ENCODE measurements at regions not wholly inside any gene's neighbourhood (a gene's known extent, or its start where the extent isn't known, plus 50 kb on each side); places are given as distances from the start of the nearest gene placed in this dataset.

GRCh38 chr2:129723277-129724020 is 256.0 kb upstream of the RAB6C start:
- H3K36me3 Mint-ChIP-seq = no peaks in the 10 kb centered on the region
- ChIA-PET CTCF (interaction anchor here (1.1 kb wide), 1 partner anchor 15 kb away, joined by 4 read pairs; no protein-coding TSS in a partner anchor), POLR2A (no interaction called here)
- no peaks in the 10 kb centered on the region for H3K27me3 Mint-ChIP-seq (ENCODE audit: low read depth)
- ATAC-seq (no peak), DNase-seq (ENCODE audit: low spot score) (no peak)
- H3K4me1 Mint-ChIP-seq = peaks cover 21% of the 10 kb centered on the region
- no peak for TF ChIP-seq ZNF281 (CRISPR knock-in tag; IDR thresholded peaks at IDR 0.05)
- TF ChIP-seq, protein P1, sequence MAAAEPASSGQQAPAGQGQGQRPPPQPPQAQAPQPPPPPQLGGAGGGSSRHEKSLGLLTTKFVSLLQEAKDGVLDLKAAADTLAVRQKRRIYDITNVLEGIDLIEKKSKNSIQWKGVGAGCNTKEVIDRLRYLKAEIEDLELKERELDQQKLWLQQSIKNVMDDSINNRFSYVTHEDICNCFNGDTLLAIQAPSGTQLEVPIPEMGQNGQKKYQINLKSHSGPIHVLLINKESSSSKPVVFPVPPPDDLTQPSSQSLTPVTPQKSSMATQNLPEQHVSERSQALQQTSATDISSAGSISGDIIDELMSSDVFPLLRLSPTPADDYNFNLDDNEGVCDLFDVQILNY (CRISPR knock-in tag; IDR thresholded peaks at IDR 0.05) = no peak
- TF ChIP-seq, protein P2, sequence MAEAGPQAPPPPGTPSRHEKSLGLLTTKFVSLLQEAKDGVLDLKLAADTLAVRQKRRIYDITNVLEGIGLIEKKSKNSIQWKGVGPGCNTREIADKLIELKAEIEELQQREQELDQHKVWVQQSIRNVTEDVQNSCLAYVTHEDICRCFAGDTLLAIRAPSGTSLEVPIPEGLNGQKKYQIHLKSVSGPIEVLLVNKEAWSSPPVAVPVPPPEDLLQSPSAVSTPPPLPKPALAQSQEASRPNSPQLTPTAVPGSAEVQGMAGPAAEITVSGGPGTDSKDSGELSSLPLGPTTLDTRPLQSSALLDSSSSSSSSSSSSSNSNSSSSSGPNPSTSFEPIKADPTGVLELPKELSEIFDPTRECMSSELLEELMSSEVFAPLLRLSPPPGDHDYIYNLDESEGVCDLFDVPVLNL (CRISPR knock-in tag; IDR thresholded peaks at IDR 0.05; ENCODE audit: borderline replicate concordance, low read depth) = no peak
- no peak for TF ChIP-seq PRDM15 (CRISPR knock-in tag; IDR thresholded peaks at IDR 0.05)
- TF ChIP-seq MYBL2 (CRISPR knock-in tag; IDR thresholded peaks at IDR 0.05) = no peak
- TF ChIP-seq, protein P3, sequence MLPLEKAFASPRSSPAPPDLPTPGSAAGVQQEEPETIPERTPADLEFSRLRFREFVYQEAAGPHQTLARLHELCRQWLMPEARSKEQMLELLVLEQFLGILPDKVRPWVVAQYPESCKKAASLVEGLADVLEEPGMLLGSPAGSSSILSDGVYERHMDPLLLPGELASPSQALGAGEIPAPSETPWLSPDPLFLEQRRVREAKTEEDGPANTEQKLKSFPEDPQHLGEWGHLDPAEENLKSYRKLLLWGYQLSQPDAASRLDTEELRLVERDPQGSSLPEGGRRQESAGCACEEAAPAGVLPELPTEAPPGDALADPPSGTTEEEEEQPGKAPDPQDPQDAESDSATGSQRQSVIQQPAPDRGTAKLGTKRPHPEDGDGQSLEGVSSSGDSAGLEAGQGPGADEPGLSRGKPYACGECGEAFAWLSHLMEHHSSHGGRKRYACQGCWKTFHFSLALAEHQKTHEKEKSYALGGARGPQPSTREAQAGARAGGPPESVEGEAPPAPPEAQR (CRISPR knock-in tag; IDR thresholded peaks at IDR 0.05) = no peak
- no peak for TF ChIP-seq AR (CRISPR knock-in tag; IDR thresholded peaks at IDR 0.05)
- no peak overlapping the region for H3K4me3 Mint-ChIP-seq
- H3K9me3 Mint-ChIP-seq = no peaks in the 10 kb centered on the region
- H3K27ac Mint-ChIP-seq = no peak overlapping the region

DNA sequence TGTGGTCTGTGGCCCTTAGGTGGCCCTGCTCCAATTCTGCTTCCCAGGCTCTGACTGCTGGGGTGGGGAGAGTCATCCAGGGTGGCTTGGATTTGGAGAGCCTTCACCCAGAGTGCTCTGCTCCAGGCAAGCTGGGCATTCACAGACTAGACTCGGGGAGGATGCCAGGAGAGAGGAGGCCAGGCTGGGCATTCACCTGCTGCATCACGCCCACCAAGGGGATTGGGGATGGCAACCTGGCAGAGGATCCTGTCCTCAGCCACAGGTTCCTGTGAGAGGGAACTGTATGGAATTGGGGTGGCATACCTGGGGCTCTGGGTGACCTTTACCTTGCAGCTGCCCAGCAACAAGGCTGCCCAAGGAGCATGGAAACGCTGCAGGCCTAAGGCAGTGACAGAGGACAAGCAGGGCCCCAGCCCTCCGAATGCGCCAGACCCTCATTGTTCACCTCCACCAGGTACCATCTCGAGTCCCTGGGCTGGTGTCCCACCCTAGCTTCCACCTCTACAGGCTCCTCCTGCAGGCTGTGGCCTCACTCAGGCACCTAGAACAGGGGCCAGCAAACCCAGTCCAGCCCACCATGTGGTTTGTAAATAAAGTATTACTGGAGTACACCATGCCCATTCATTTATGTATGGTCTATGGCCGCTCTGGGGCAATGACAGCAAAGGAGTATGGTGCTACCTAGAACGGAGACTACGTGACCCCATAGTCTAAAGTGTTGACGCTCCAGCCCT is 255.3 kb upstream of the RAB6C start:
- H3K9me3 Mint-ChIP-seq = no peaks in the 10 kb centered on the region
- peaks cover 22% of the 10 kb centered on the region for H3K4me1 Mint-ChIP-seq
- ChIA-PET POLR2A (no interaction called here), CTCF (interaction anchor here (1.1 kb wide), 1 partner anchor 16 kb away, joined by 4 read pairs; no protein-coding TSS in a partner anchor)
- H3K27me3 Mint-ChIP-seq (ENCODE audit: low read depth) = no peaks in the 10 kb centered on the region
- DNase-seq (ENCODE audit: low spot score) (no peak), ATAC-seq (no peak)
- no peaks in the 10 kb centered on the region for H3K36me3 Mint-ChIP-seq
- H3K4me3 Mint-ChIP-seq = no peak overlapping the region
- H3K27ac Mint-ChIP-seq = no peak overlapping the region
- TF ChIP-seq ZNF219 (CRISPR knock-in tag; IDR thresholded peaks at IDR 0.05; ENCODE audit: borderline replicate concordance) (no peak), ARID4B (CRISPR knock-in tag; IDR thresholded peaks at IDR 0.05; ENCODE audit: borderline replicate concordance) (no peak), PREB (CRISPR knock-in tag; IDR thresholded peaks at IDR 0.05; ENCODE audit: borderline replicate concordance) (no peak)
- TF ChIP-seq, protein P1 (CRISPR knock-in tag; IDR thresholded peaks at IDR 0.05) = no peak
